Osteocyte (in vitro differentiated cells): ENCODE measurements at regions not wholly inside any gene's neighbourhood (a gene's known extent, or its start where the extent isn't known, plus 50 kb on each side); places are given as distances from the start of the nearest gene placed in this dataset.

Experiments used
- DNase-seq: peaks from one replicate; pipeline ENCODE4 v3.0.0; 2021; ENCODE audit warnings: mixed read lengths; ENCODE audit not compliant: unreplicated experiment; ENCODE audit errors: extremely low spot score
- H3K27ac Mint-ChIP-seq: one replicate; pipeline ENCODE4 v1.8.0; 2021; ENCODE audit warnings: mild to moderate bottlenecking, mixed read lengths; ENCODE audit not compliant: unreplicated experiment
- H3K27me3 Mint-ChIP-seq: one replicate; pipeline ENCODE4 v1.8.0; 2021; ENCODE audit warnings: mixed read lengths; ENCODE audit not compliant: unreplicated experiment
- H3K36me3 Mint-ChIP-seq: one replicate; pipeline ENCODE4 v1.8.0; 2021; ENCODE audit warnings: mixed read lengths; ENCODE audit not compliant: unreplicated experiment
- H3K4me1 Mint-ChIP-seq: one replicate; pipeline ENCODE4 v1.8.0; 2021; ENCODE audit warnings: mixed read lengths; ENCODE audit not compliant: unreplicated experiment
- H3K4me3 Mint-ChIP-seq: one replicate; pipeline ENCODE4 v1.8.0; 2021; ENCODE audit warnings: mild to moderate bottlenecking, moderate library complexity, mixed read lengths; ENCODE audit not compliant: unreplicated experiment
- H3K9me3 Mint-ChIP-seq: one replicate; pipeline ENCODE4 v1.8.0; 2021; ENCODE audit warnings: mixed read lengths; ENCODE audit not compliant: unreplicated experiment
- CTCF ChIP-seq: fragments of 200-600 bp; sonication (generic); IDR thresholded peaks from 2 replicates; pipeline ENCODE4 v1.5.0; 2021; ENCODE audit warnings: antibody characterized with exemption, mild to moderate bottlenecking, moderate library complexity

DNA sequence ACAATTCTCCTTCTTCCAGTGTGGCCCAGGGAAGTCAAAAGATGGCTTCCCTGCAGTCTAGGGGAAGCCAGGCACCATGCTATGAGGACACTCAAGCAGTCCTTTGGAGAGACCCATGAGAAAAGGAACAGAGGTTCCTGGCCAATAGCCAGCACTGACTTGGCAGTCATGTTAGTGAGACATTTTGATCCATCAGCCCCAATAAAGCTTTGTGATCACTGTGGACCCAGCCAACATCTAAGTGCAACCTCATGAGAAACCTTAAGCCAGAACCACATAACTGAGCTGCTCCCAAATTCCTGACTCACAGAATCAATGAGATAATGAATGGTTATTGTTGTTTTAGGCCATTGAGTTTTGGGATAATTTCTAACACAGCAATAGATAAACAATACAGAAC, 51.0 kb upstream of the NAP1L1 start:
- TF ChIP-seq CTCF, result no peak
- H3K27ac Mint-ChIP-seq, result no peak overlapping the region
- H3K9me3 Mint-ChIP-seq, result peaks cover 14% of the 10 kb centered on the region
- H3K27me3 Mint-ChIP-seq, result no peaks in the 10 kb centered on the region
- H3K4me3 Mint-ChIP-seq, result no peak overlapping the region
- no peak for DNase-seq
- H3K4me1 Mint-ChIP-seq, result no peaks in the 10 kb centered on the region
- H3K36me3 Mint-ChIP-seq, result peaks cover 4% of the 10 kb centered on the region
